ENCODE measurements at regions not wholly inside any gene's neighbourhood (a gene's known extent, or its start where the extent isn't known, plus 50 kb on each side); places are given as distances from the start of the nearest gene placed in this dataset.

DNA sequence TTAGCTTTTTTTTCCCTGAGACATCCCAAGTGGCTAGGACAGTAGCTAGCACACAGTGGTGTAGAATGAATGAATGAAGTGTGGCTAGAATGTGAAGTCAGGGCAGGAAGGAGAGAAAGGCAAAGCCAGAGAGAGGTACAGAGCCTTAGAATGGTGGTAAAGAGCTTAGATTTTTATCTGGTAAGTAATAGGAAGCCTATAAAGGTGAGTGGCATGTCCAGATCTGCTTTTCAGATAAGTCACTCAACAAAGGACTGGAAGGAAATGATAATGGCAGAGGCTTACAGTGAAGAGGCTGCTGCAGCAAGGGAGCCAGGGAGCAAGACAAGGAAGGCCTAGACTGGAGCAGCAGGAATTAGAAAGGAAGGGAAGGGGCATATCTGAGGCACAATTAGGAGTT lies 96.0 kb upstream of the PRDM1 start:
- DNase-seq, result no peak

DNA sequence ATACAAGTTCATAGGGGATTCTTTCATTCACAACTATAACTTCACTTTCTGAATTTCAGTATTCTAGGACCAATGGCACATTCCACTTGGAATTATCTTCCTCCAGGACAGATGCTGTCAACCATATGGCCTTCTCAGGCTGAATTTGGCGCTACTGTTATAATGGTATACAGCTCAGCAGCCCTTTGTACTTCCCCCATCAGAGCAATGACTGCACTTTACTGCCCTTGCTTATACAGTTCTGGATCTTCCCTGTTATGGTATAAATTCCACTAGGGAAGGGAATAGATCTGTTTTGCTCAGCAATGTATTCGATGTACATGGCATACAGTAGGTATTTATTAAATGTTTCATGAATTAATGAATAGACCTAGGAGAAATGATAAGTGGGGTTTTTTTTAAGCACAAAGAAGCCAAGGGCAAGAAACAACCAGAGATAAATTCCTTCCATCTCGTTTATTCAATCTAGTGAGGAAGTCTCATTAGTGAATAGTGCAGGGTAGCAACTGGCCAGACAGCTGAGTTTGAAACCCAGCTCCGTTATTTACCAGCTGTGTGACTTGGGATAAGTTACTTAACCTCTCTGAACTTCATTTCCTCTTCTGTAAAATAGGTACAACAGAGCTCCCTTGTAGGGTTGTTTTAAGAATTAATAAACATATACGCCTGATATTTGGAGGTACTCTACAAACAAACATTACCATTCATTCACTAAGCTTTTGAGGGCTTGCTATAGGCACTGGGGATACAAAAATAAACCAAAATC lies 97.1 kb upstream of the PRDM1 start:
- DNase-seq, result no peak

DNA sequence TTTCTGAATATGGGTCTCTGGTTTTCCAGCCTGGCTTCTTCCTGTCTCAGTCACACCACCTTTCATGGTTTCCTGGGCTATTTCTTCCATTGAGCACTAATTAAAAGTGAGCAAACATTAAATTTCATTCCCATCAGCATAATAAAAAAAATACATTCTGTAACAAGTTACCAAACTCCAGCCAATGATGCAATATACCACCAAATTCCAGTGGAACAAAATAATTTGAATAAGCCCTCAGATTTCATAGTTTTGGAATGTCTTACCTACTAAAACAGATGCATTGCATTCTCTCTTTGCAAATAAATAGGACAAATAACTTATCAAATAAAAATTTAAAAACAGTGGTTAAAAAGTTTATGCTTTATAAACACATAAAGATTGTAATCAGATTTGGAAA lies 97.8 kb upstream of the PRDM1 start:
- DNase-seq, result no peak

DNA sequence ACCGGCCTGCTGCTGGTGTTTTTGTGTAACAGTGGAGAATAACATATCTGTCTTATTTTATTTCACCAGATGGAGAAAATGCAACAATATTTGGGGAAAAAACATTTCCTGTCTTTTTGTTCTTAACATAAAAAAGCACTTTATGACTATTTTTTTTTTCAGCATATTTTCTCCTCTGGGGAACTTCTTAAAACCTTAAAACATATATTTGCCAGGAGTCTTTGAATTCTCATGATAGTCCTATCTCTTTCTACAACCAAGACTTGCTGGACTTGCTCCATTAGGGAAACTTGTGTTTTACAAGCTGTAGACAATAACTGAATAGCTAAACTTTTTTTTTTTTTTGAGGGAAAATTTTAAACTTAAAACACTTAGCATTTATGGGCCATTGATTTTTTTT lies 98.6 kb upstream of the PRDM1 start:
- no peak for DNase-seq

DNA sequence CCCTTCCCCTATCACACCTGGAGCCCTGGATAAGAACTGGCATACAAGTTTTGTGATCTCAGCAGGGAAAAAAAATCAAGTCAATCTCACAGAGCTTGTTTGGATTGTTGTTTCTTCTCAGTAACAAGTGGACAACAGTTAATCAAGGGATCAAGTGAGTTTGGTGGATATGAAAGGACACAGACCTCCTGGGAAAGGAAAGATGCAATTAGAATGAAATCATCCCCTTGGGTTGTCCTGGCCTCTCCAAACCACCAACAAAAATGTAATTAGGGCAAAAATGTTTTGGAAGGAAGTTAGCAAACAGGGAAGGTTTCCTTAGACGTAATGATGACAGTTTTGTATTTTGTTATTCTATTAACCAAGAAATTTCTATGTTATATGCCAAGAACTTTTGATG lies 99.1 kb upstream of the PRDM1 start:
- DNase-seq, result no peak

DNA sequence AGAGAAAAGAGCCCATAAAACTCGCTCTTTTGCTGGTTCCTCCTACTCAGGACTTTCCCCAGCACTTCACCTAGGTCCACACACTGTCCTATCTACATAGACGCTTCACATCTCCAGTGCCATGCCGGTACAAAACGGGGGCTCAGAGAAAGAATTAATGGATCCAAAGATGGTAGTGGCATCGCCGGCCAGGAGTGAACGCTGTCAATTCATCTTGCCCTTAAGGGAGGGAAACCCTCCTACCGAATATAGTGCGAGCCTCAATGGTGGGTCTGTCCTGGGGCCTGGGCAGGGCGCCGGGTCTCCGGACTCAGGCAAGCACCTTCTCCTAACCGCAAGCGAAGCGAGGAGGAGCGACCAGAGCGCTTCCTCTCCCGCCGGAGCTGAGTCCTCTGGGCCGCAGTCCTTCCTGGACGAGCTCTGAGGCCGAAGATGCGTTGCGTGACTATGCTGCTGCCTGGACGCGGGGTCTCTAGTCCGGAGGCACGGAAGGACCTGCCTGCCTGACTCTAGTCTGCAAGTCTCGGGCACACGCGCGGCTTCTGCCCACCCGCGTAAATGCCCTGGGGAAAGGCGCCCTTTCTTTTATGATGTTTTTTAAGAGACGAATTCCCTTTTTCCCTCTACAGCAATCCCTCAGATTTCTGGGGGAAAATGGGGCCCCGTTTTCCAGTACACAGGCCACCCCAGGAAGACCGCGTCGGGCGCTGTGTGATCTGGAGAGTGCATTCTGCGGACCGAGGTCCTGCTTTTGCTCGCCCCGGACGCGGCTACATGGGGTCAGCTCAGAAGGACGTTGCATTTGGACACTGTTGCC lies 100.1 kb upstream of the PRDM1 start:
- no peak for DNase-seq

DNA sequence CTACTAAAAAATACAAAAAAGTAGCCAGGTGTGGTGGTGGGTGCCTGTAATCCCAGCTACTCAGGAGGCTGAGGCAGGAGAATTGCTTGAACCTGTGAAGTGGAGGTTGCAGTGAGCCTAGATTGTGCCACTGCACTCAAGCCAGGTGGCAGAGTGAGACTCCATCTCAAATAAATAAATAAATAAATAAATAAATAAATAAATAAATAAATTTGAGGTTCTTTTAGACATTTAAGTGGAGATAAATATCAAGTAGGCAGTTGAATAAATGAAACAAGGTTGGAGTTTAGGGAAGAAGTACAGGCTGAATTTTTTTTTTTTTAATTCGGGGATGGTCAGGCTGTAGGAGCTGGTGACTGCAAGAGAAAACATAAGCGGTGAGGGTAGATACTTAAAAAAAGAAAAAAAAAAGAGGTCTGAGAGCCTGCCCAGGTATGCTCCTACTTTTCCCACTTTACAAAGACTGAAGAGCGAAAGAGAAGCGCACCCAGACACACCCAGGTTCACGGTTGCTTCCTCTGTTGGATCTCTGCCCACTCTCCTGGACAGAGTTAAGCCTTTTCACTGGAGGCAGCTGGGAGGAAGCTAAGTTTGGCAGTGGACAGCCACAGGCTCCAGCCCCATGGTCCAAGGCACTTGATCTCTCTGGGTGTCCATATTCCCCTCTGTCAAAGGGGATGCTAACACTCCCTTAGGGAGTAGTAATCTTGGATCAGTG lies 100.9 kb upstream of the PRDM1 start:
- DNase-seq, result no peak

DNA sequence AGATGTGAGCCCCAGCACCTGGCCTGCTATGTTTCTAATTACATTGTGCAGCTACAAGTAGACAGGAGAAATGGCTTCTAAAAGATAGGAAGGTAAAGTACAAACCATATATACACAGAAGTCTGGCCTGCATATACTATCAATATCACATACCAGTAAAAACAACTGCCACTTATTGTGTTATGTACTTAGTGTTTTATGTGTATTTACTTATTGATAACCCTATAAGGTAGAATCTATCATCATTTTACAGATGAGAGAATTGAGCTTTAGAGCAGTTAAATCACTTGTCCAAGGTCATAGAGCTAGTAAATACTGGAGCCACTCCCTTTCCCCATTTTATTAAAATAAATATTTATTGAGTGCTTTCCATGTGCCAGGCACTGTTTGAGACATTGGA lies 102.4 kb upstream of the PRDM1 start:
- no peak for DNase-seq

DNA sequence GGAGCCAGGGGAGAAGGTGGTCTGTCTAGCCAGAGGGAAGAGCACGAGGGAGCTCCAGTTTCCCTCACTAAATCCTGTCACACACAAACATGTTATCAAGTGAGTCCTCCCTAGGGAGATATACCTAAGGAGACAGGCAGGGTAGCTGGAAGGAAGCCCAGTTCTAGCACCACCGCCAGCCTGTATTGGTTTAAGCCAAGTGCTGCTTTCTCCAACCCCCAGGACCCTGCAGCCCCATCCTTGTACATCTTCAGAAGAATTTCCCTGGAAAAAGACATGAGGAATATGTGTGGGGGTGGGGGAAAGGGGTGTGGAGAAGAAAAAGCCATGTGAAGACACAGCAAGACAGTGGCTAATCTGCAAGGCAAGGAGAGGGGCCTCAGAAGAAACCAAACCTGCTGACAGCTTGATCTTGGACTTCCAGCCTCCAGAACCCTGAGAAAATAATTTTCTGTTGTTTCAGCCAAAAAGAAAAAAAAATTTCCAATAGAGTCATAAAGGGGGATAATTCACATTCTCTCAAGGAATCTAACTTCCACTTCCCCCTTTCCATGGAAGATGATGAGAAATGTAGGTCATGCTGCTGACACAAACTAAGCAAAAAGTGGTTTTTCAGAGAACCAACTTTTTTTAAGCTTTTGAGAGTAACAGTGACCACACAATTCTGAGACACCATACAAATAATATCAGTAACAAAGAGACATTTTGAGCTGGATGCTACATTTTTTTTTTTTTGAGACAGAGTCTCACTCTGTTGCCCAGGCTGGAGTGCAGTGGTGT lies 103.2 kb upstream of the PRDM1 start:
- DNase-seq, result no peak

DNA sequence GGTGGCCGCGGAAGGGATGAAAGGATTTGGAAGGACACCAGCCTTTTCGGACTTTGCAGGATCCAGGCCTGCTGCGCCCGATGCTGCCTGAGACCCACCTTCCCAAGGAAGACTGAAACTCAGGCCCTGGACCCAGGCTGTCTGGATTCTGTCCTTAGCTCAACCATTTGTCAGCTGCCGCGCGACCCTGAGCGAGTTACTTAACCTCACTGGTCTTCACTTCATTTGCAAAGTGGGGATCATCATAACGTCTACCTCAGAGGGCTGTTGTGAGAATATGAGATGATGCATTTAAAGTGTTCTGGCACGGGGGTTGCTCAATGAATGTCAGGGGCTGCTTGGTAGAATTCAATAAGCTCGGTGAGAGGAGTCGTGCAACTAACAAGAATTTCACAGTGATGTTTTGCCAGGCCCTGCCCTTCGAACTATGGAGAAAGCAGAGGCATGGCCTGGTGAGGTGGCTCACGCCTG lies 104.2 kb upstream of the PRDM1 start:
- no peak for DNase-seq

DNA sequence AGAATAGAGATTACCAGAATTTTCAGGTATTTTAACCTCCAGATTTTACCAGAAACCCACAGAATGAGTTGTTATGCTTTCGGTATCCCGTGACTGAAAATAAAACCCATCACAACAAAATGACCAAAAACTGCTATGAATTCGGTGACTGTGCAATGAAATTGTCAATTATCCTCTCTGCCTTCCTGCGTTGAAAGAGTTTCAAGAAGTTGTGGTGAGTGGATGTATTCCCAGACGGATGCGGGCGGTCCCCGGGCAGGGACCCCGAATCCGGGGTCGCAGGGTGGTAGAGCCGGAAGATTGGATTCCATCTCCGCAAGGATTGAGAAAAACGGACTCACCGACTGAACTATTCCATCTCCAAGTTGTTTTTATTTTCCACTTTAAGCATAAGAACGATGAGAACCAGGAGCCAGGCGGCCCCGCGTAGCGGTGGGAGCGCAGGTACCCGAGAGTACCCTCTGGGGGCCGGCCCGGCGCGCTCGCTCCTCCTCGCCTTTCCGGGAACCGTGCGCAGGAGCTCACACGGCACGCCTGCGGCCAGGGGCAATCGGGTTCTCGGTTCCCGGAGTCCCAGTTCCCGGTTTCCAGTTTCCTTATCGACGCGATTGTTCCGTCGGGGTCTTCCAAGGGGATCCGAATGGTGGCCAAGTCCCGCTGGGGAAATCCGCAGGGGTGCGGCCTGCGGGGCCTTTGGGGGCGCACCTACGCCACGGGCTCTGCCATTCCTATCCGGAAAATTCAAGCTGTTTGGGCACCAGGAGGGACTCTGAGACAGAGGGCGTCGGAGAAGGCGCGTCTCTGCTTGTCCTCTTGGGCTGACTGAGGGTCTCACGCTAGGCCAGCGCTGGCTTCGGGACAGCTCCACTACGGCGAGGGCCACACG lies 104.9 kb upstream of the PRDM1 start:
- no peak for DNase-seq

DNA sequence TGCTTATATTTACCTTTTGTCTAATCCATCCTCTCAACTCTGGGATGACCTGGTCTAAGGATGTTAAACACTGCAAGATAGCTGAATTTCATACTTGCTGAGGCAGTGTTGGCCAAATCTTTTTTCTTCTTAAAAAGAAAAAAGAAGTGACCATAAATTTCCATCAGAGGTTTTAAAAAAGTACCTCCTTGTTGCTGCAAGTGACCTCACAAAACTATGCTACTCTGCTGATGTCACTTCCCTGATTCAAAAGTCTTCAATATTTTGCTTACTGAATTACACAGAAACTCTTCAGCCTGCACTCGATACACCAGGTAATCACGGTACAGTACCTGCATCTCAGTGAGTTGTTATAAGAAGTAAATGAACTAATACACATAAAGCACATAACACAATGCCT lies 107.2 kb upstream of the PRDM1 start:
- DNase-seq, result no peak

DNA sequence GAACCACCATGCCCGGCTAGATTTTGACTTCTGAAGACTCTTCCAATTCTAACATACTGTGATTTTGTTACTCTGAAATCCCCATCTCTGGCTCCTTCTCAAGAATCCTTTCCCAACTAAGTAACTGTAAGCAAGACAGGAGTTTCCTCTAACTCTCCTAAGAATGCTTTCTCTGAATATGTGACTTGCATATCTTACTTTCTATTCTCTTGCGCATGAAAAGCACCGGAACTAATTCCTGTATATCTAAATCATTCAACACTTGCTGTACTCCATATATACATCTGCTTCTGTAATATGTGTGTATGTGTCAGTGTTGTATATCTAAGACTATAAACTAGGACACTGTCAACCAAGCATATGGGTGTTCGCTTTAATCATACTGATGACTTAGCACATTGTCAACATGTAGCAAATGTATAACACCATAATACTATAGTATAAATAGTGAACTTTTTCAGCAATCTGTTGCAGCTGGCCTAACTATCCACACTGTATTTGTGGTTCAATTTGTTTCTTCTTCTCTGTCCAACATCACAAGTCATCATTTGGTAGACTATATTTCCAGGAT lies 108.1 kb upstream of the PRDM1 start:
- no peak for DNase-seq

DNA sequence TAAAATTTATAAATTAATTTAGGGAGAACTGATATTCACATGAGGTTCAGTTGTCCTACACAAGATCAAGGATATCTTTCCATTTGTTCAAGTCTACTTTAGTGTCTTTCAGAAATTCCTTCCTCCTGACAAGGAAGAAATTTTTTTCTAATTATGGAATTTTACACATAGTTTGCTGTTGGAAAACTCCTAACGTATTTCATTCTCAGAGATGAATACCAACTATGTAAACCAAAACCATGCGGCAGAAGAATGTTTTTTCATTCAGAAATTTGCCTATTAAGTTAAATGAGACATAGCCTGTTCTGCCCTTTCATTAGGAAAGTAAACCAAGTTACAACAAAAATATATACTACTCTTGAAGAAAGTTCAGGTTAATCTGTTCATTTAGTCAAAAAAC lies 111.2 kb upstream of the PRDM1 start:
- no peak for DNase-seq

DNA sequence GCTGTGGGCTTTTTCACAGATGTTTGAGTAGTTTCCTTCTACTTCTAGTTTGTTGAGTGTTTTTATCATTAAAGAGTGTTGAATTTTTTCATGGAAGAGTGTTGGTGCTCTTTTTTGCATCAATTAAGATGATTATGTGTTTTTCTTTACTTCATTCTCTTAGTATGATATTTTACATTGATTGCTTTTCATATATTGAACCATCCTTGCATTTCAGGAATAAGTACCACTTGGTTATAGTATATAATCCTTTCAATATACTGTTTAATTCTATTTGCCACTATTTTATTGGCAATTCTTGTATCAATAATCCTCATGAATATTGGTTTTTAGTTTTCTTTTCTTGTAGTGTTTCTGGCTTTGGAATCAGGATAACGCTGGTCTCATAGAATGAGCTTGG lies 113.7 kb upstream of the PRDM1 start:
- no peak for DNase-seq

DNA sequence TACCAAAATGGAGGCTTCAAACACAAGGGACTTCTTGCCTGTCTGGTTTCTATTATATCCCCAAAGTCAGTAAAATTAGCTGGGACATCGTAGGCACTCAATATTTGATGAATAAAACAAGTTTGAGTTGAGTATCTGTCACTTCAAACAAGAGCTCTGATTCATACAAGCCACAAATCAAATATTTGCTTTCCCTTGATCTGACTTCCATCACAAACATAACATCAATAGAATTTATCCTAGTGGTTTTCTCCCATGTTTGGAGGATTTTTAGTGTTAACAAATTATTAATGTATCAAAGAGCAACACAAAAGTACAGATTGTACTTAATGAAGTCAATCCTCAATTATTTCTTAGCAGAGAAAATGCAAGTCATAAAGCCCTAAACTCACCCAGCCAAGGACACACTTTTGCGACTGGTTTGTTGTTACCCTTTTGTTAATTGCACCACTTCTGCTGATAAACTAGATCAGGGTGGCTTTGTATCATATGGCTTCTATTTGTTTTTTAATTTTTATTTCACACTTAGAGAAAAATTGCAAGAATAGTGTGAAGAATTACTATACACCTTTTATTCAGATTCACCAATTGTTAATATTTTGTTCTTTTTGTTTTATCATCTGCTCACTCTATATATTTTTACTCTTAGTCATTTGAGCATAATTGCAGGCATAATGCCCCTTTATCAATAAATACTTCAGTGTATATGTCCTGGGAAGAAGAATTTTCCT lies 117.4 kb upstream of the PRDM1 start:
- no peak for DNase-seq

DNA sequence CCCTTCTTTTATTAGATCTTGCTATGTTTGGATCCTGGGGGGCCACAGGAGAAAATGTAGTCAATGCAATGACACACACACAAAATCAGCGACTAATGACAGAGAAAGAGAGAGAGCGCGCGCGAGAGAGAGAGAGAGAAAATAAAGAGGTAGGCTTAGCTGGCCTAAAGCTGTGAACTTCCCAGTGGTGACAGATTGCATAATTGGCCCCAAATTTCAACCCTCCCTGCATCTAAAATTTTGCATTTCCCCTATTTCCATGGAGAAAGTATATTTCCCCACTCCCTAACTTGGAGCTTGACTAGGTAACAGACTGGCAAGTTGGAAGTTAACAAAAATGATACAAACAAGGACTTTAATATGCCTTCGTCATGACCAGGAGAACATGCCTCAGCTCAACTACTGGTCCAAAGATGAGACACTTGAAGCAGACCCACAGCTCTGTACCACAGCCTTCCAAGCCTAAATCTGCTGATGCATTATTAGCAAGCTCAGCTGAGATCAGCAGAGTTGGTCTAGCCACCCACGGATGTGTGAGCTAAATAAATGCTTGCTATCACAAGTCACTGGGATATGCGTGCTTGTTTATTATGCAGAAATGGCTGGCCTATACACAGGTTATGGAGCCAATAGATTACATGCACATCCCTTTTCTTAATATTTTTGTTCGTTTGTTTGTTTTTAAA lies 118.1 kb upstream of the PRDM1 start:
- DNase-seq, result no peak

DNA sequence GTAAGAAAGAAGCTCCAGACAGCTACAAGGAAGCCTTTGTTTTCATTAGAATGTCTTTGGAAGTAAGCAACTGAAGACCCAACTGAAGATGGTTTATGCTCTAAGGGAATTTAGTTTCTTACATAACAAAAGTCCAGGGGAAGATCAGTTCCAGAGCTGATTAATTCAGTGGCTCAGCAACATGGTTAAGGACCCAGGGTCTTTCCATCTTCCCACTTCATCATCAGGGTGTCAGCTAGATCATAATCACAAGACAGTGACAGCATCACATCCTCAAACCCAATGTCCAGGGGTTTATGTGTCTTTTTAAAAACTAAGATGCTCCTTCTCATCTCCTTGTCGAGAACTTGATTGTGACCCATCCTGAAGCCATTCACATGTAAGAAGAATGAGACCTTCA lies 119.7 kb upstream of the PRDM1 start:
- DNase-seq, result no peak

DNA sequence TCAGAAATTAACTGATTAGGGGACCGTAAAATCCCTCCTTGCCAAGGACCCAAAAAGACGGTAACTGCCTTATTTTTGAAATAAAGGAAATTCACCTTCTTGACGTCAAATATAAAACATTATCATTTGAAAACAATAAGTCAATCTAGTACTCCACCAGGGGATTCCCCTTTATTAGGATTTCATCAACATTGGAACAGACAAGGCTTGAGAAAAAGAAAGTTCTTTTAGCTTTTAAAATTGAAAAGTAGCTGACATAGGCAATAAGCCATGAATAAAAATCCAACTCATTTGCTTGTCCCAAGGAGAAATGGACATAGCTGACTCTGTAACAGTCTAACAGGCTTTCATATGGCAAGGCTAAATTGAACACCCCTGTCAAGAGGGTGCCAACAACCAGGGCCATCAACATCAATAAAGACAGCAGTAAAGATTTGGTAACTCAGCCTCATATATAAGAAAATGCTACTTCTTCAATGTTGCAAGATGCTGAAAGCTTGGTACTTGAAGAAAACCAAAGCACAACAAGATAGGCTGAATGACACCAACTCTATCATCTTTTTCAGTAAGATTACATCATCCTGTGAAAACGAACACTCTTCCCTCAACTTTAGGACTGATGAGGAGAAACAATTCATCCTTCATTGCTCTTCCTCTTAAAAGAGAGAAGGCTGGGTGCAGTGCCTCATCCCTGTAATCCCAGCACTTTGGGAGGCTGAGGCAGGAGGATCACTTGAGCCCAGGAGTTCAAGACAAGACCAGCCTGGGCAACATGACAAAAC lies 121.0 kb upstream of the PRDM1 start:
- no peak for DNase-seq

Measured in NCI-H1417 treated with DMSO at 0.1 percent for 48 hours (cell line).